A549 (cell line): ENCODE measurements at regions not wholly inside any gene's neighbourhood (a gene's known extent, or its start where the extent isn't known, plus 50 kb on each side); places are given as distances from the start of the nearest gene placed in this dataset.

ENCODE experiments used
- ATAC-seq, 2 experiments: fragments of 200-7000 bp in 1 of 2; fragments of >200 bp in 1 of 2; cut with Nextera tagmentation in 1 of 2; cut with Tn5 transposase in 1 of 2; 3 replicates each; pipeline versions ENCODE4 v1.8.0 to v1.9.1; 2018 to 2020; ENCODE audit warnings: mild to moderate bottlenecking in 1 of 2, moderate library complexity in 1 of 2
- CTCF ChIA-PET: fragments of 300-600 bp; sonication (Branson Sonifier 250); formaldehyde crosslinking; extraction: SDS; loops from one replicate; lab custom pipeline; 2021; ENCODE audit warnings: antibody characterized with exemption, inconsistent platforms; lab: Yijun Ruan, JAX
- POLR2A ChIA-PET: fragments of 350-600 bp; formaldehyde crosslinking; extraction: SDS; loops from one replicate; lab custom pipeline; 2021; ENCODE audit warnings: antibody characterized with exemption, inconsistent platforms; lab: Yijun Ruan, JAX
- DNase-seq, 2 experiments: peaks; one replicate each; pipeline versions ENCODE4 v3.0.0 to v3.0.0-alpha.2; 2011 to 2016; ENCODE audit warnings: low read depth in 1 of 2, low spot score in 1 of 2
- FAIRE-seq: peaks from 2 replicates; lab custom pipeline; 2011; peaks lifted over from hg19 to GRCh38; lab: Jason Lieb, UNC
- H3K27ac ChIP-seq, 2 experiments: fragments of >200 bp; sonication (Bioruptor Twin); formaldehyde crosslinking; 3 replicates each; pipeline ENCODE4 v1.5.1; 2016 to 2017
- H3K4me1 ChIP-seq: fragments of >200 bp; sonication (Bioruptor Twin); formaldehyde crosslinking; 3 replicates; pipeline ENCODE4 v1.6.1; 2016
- H3K4me2 ChIP-seq: fragments of >200 bp; sonication (Bioruptor Twin); formaldehyde crosslinking; 3 replicates; pipeline ENCODE4 v1.6.1; 2016
- H3K4me3 ChIP-seq: fragments of >200 bp; sonication (Bioruptor Twin); formaldehyde crosslinking; 3 replicates; pipeline ENCODE4 v1.5.1; 2016
- H3K9me3 ChIP-seq: fragments of >200 bp; sonication (Bioruptor Twin); formaldehyde crosslinking; 3 replicates; pipeline ENCODE4 v1.6.1; 2016
- BHLHE40 ChIP-seq: IDR thresholded peaks from 2 replicates; pipeline ENCODE4 v1.6.1; 2012; ENCODE audit warnings: low read depth, low read length, inconsistent platforms
- CBX8 ChIP-seq: fragments of 200-600 bp; sonication (generic); IDR thresholded peaks from 2 replicates; pipeline ENCODE4 v1.6.1; 2016
- CEBPB ChIP-seq, 2 experiments: fragments of >200 bp in 1 of 2; sonication (Bioruptor Twin) in 1 of 2; formaldehyde crosslinking in 1 of 2; IDR thresholded peaks; 2 replicates each; pipeline ENCODE4 v1.6.1; 2012 to 2016
- EHMT2 ChIP-seq: fragments of 200-600 bp; sonication (generic); IDR thresholded peaks from 2 replicates; pipeline ENCODE4 v1.6.1; 2016; ENCODE audit warnings: antibody characterized with exemption, low read depth, mild to moderate bottlenecking, moderate library complexity
- EP300 ChIP-seq, 2 experiments: fragments of >200 bp; sonication (Bioruptor Twin); formaldehyde crosslinking; IDR thresholded peaks; 2 replicates in 1 of 2; 3 replicates in 1 of 2; pipeline ENCODE4 v1.6.1; 2016 to 2017
- FOSB ChIP-seq: fragments of 250-450 bp; sonication (Bioruptor Pico); IDR thresholded peaks from 2 replicates; pipeline ENCODE4 v1.5.0; 2020; ENCODE audit warnings: mild to moderate bottlenecking, moderate library complexity
- FOXS1 ChIP-seq: fragments of 250-450 bp; sonication (Bioruptor Pico); IDR thresholded peaks from 2 replicates; pipeline ENCODE4 v1.5.0; 2020; ENCODE audit warnings: mild to moderate bottlenecking, moderate library complexity
- HOXA7 ChIP-seq: fragments of 250-450 bp; sonication (Bioruptor Pico); IDR thresholded peaks from 2 replicates; pipeline ENCODE4 v1.5.0; 2020; ENCODE audit warnings: mild to moderate bottlenecking, moderate library complexity
- HOXB13 ChIP-seq: fragments of 250-450 bp; sonication (Bioruptor Pico); IDR thresholded peaks from 2 replicates; pipeline ENCODE4 v1.5.0; 2020; ENCODE audit warnings: low read depth, mild to moderate bottlenecking, moderate library complexity
- JUNB ChIP-seq: fragments of >200 bp; sonication (Bioruptor Twin); formaldehyde crosslinking; IDR thresholded peaks from 2 replicates; pipeline ENCODE4 v1.6.1; 2016
- KDM1A ChIP-seq: fragments of 200-600 bp; sonication (generic); IDR thresholded peaks from 2 replicates; pipeline ENCODE4 v1.6.1; 2016; ENCODE audit warnings: low read depth, mild to moderate bottlenecking
- KDM5A ChIP-seq: fragments of 200-600 bp; sonication (generic); IDR thresholded peaks from 2 replicates; pipeline ENCODE4 v1.6.1; 2016; ENCODE audit warnings: antibody characterized with exemption, mild to moderate bottlenecking
- MAFK ChIP-seq: fragments of 450-650 bp; IDR thresholded peaks from 2 replicates; pipeline ENCODE4 v1.6.1; 2014; ENCODE audit not compliant: partially characterized antibody
- MAX ChIP-seq: IDR thresholded peaks from 2 replicates; pipeline ENCODE4 v1.6.1; 2012
- MAZ ChIP-seq: fragments of 150-350 bp; IDR thresholded peaks from 2 replicates; pipeline ENCODE4 v1.6.1; 2014; ENCODE audit warnings: antibody characterized with exemption, low read depth, low read length, borderline replicate concordance
- MYC ChIP-seq: IDR thresholded peaks from 2 replicates; pipeline ENCODE4 v1.6.1; 2012; ENCODE audit warnings: mild to moderate bottlenecking, inconsistent platforms, low read length, improper control_type of control experiment, borderline replicate concordance
- NPAS2 ChIP-seq: fragments of 250-450 bp; sonication (Bioruptor Pico); IDR thresholded peaks from 2 replicates; pipeline ENCODE4 v1.8.0; 2022; ENCODE audit warnings: mild to moderate bottlenecking, moderate library complexity, borderline replicate concordance
- PHF8 ChIP-seq: fragments of 200-600 bp; sonication (generic); IDR thresholded peaks from 2 replicates; pipeline ENCODE4 v1.6.1; 2016; ENCODE audit warnings: low read depth, mild to moderate bottlenecking, antibody characterized with exemption, moderate library complexity, borderline replicate concordance
- RAD21 ChIP-seq, 2 experiments: fragments of >200 bp in 1 of 2; sonication (Bioruptor Twin) in 1 of 2; formaldehyde crosslinking in 1 of 2; IDR thresholded peaks in 1 of 2; conservative IDR thresholded peaks in 1 of 2; 2 replicates in 1 of 2; 3 replicates in 1 of 2; pipeline ENCODE4 v1.6.1; 2012 to 2018; ENCODE audit warnings: inconsistent platforms in 1 of 2
- RCOR1 ChIP-seq: fragments of 150-350 bp; IDR thresholded peaks from 2 replicates; pipeline ENCODE4 v1.6.1; 2014; ENCODE audit warnings: antibody characterized with exemption, low read length, low read depth
- RFX5 ChIP-seq: fragments of 450-650 bp; IDR thresholded peaks from 2 replicates; pipeline ENCODE4 v1.7.1; 2014; ENCODE audit warnings: antibody characterized with exemption, mild to moderate bottlenecking, moderate library complexity
- RNF2 ChIP-seq: fragments of 200-600 bp; sonication (generic); IDR thresholded peaks from 2 replicates; pipeline ENCODE4 v1.6.1; 2016; ENCODE audit warnings: low read depth, mild to moderate bottlenecking, antibody characterized with exemption, moderate library complexity, borderline replicate concordance
- SREBF2 ChIP-seq: fragments of 450-650 bp; IDR thresholded peaks from 2 replicates; pipeline ENCODE4 v1.6.1; 2014; ENCODE audit warnings: mild to moderate bottlenecking, moderate library complexity
- TP53 ChIP-seq: fragments of 250-450 bp; sonication (Bioruptor Pico); IDR thresholded peaks from 2 replicates; pipeline ENCODE4 v1.5.0; 2021; ENCODE audit warnings: mild to moderate bottlenecking, moderate library complexity
- ZC3H11A ChIP-seq: fragments of 450-650 bp; IDR thresholded peaks from 2 replicates; pipeline ENCODE4 v1.6.1; 2014; ENCODE audit warnings: antibody characterized with exemption, mild to moderate bottlenecking
- ZFP36 ChIP-seq: fragments of 450-650 bp; IDR thresholded peaks from 2 replicates; pipeline ENCODE4 v1.6.1; 2014; ENCODE audit warnings: borderline replicate concordance; ENCODE audit not compliant: partially characterized antibody
- ZSCAN20 ChIP-seq: fragments of 250-450 bp; sonication (Bioruptor Pico); IDR thresholded peaks from 2 replicates; pipeline ENCODE4 v1.8.0; 2022; ENCODE audit warnings: mild to moderate bottlenecking, moderate library complexity
- WGBS: methylation state at CpG from one replicate; pipeline ENCODE4 v1.1.6; 2017; ENCODE audit errors: missing lambda C conversion rate; 5-methylcytosine and 5-hydroxymethylcytosine counted together

GRCh38 chr4:179927473-179927872 lies 2315.7 kb upstream of the TENM3 start:
- POLR2A ChIA-PET, result no interaction called here
- no peak overlapping the region for H3K4me3 ChIP-seq
- CTCF ChIA-PET, result no interaction called here

GRCh38 chr4:179941911-179942310 lies 2301.3 kb upstream of the TENM3 start:
- POLR2A ChIA-PET, result no interaction called here
- no peak overlapping the region for H3K4me3 ChIP-seq
- DNase-seq (no peak), FAIRE-seq (no peak), ATAC-seq (no peak)
- CTCF ChIA-PET, result no interaction called here
- H3K9me3 ChIP-seq, result no peaks in the 10 kb centered on the region
- no peaks in the 10 kb centered on the region for H3K4me1 ChIP-seq
- H3K27ac ChIP-seq, result no peak overlapping the region
- no peak for TF ChIP-seq MYC
- TF ChIP-seq TP53 (CRISPR knock-in tag), result no peak
- TF ChIP-seq ZSCAN20 (CRISPR knock-in tag), result no peak
- no peak for TF ChIP-seq BHLHE40
- TF ChIP-seq MAX, result no peak
- TF ChIP-seq FOSB, result no peak
- no peak for TF ChIP-seq RFX5
- TF ChIP-seq MAZ, result no peak
- no peak for TF ChIP-seq HOXA7
- TF ChIP-seq ZC3H11A, result no peak
- no peak for TF ChIP-seq SREBF2
- no peak for TF ChIP-seq CBX8
- no peak for TF ChIP-seq HOXB13 (CRISPR knock-in tag)
- TF ChIP-seq CEBPB (IDR thresholded peaks at IDR 0.05), result no peak
- no peak for TF ChIP-seq EP300 (IDR thresholded peaks at IDR 0.05)
- TF ChIP-seq EHMT2, result no peak
- no peak overlapping the region for H3K4me2 ChIP-seq

More at GRCh38 chr4:179927473-179927872, 2315.7 kb upstream of the TENM3 start:
- DNase-seq, result no peak
- H3K4me2 ChIP-seq, result no peak overlapping the region
- FAIRE-seq, result no peak
- no peak for ATAC-seq
- no peaks in the 10 kb centered on the region for H3K4me1 ChIP-seq
- TF ChIP-seq MYC, result no peak
- TF ChIP-seq RCOR1, result no peak
- TF ChIP-seq PHF8, result no peak
- no peak for TF ChIP-seq KDM1A
- no peak for TF ChIP-seq CBX8
- no peak for TF ChIP-seq JUNB
- no peak for TF ChIP-seq RNF2
- TF ChIP-seq MAFK, result no peak
- TF ChIP-seq HOXA7, result no peak
- no peak for TF ChIP-seq EP300 (IDR thresholded peaks at IDR 0.05)
- no peak for TF ChIP-seq TP53 (CRISPR knock-in tag)
- no peak overlapping the region for H3K27ac ChIP-seq
- 0% methylated on average over 1 of the region's 1 CpG for WGBS
- H3K9me3 ChIP-seq, result no peaks in the 10 kb centered on the region

- WGBS, result 30% methylated on average over 7 of the region's 7 CpGs
- FAIRE-seq (no peak), ATAC-seq (no peak), DNase-seq (no peak)
- Histone ChIP-seq H3K4me2 (no peak overlapping the region), H3K9me3 (no peaks in the 10 kb centered on the region), H3K27ac (no peak overlapping the region), H3K4me1 (no peaks in the 10 kb centered on the region), H3K4me3 (no peak overlapping the region)
- TF ChIP-seq KDM5A, result no peak
- no peak for TF ChIP-seq KDM1A
- TF ChIP-seq FOSB, result no peak
- TF ChIP-seq RAD21 (conservative IDR thresholded peaks at IDR 0.05 in 1 of 2, IDR thresholded peaks at IDR 0.05 in 1 of 2), result no peak
- no peak for TF ChIP-seq HOXB13 (CRISPR knock-in tag)
- no peak for TF ChIP-seq FOXS1 (CRISPR knock-in tag)
- no peak for TF ChIP-seq ZFP36
- no peak for TF ChIP-seq NPAS2 (CRISPR knock-in tag)
- ChIA-PET POLR2A (no interaction called here), CTCF (no interaction called here)
Measured at GRCh38 chr4:179976777-179977176, 2266.4 kb upstream of the TENM3 start.
